ENCODE measurements at regions not wholly inside any gene's neighbourhood (a gene's known extent, or its start where the extent isn't known, plus 50 kb on each side); places are given as distances from the start of the nearest gene placed in this dataset.

DNA sequence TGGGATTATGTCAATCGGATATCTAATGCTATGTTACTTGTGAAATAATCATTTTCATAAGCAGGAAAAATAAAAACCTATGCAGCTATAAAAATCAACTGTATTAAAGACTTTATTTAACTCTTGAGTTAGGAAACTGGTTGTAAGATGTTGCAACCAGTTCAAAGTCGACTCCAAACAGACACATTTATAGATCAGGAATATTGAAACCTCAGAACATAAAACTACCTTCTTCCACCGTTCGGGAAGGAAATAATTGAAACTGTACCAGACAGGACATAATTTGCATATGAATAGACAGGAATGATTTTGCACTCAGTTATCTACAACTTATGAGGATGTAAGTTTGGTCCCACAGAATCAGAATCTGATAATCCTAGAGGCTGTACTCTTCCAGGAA is 181.8 kb upstream of the STS start:
- TF ChIP-seq, protein P1, sequence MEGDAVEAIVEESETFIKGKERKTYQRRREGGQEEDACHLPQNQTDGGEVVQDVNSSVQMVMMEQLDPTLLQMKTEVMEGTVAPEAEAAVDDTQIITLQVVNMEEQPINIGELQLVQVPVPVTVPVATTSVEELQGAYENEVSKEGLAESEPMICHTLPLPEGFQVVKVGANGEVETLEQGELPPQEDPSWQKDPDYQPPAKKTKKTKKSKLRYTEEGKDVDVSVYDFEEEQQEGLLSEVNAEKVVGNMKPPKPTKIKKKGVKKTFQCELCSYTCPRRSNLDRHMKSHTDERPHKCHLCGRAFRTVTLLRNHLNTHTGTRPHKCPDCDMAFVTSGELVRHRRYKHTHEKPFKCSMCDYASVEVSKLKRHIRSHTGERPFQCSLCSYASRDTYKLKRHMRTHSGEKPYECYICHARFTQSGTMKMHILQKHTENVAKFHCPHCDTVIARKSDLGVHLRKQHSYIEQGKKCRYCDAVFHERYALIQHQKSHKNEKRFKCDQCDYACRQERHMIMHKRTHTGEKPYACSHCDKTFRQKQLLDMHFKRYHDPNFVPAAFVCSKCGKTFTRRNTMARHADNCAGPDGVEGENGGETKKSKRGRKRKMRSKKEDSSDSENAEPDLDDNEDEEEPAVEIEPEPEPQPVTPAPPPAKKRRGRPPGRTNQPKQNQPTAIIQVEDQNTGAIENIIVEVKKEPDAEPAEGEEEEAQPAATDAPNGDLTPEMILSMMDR (IDR thresholded peaks at IDR 0.05; ENCODE audit: low read depth, low read length, poor library complexity, severe bottlenecking): no peak
- no peak for TF ChIP-seq EZH2phosphoT487 (IDR thresholded peaks at IDR 0.05; ENCODE audit: borderline replicate concordance, low read length)
